Breast epithelium (tissue), 3 donors: ENCODE measurements at regions not wholly inside any gene's neighbourhood (a gene's known extent, or its start where the extent isn't known, plus 50 kb on each side); places are given as distances from the start of the nearest gene placed in this dataset.

Experiments
- POLR2AphosphoS5 ChIP-seq, 3 donors: sonication (generic); formaldehyde crosslinking; IDR thresholded peaks; one replicate each; pipeline ENCODE4 v1.6.1; 2017; ENCODE audit warnings: antibody characterized with exemption in 3 of 3
- TF ChIP-seq, protein P1 (sequence below), 3 donors: fragments of 450-650 bp; IDR thresholded peaks; one replicate each; pipeline ENCODE4 v1.5.1; 2016 to 2017; ENCODE audit warnings: antibody characterized with exemption in 3 of 3, mild to moderate bottlenecking in 3 of 3, moderate library complexity in 3 of 3

DNA sequence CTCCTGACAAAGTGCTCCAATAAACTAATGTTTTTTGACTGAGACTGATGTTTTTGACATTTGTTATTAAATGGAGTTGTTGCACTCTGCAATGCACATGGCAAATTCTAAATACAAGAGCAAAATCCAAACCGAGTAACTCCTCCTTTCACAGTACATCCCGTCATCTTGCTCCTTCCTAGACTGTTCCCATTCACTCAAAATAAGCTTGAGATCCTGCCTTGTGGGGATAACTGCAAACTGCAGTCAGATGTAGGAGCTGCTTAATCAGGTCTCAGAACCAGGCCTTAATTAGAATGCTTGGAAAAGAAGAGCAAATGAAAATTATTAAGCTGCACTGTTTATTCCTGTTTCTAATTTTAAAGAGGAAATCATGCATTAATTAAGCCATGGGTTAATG is 134.8 kb upstream of the SPRY2 start:
- TF ChIP-seq, protein P1, sequence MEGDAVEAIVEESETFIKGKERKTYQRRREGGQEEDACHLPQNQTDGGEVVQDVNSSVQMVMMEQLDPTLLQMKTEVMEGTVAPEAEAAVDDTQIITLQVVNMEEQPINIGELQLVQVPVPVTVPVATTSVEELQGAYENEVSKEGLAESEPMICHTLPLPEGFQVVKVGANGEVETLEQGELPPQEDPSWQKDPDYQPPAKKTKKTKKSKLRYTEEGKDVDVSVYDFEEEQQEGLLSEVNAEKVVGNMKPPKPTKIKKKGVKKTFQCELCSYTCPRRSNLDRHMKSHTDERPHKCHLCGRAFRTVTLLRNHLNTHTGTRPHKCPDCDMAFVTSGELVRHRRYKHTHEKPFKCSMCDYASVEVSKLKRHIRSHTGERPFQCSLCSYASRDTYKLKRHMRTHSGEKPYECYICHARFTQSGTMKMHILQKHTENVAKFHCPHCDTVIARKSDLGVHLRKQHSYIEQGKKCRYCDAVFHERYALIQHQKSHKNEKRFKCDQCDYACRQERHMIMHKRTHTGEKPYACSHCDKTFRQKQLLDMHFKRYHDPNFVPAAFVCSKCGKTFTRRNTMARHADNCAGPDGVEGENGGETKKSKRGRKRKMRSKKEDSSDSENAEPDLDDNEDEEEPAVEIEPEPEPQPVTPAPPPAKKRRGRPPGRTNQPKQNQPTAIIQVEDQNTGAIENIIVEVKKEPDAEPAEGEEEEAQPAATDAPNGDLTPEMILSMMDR (IDR thresholded peaks at IDR 0.05), result no peak
- TF ChIP-seq POLR2AphosphoS5 (IDR thresholded peaks at IDR 0.05), result no peak
